ENCODE measurements at regions not wholly inside any gene's neighbourhood (a gene's known extent, or its start where the extent isn't known, plus 50 kb on each side); places are given as distances from the start of the nearest gene placed in this dataset.

GRCh38 chr5:67679184-67679841 lies 482.7 kb upstream of the CD180 start:
- no peak overlapping the region for H3K18ac ChIP-seq (ENCODE audit: insufficient read length, low read depth, low read length)
- 0 out of 7 replicates have a peak overlapping the region, but pooled peaks of 2 of the 3 experiments have one; percentile 39 to 44 for H3K27ac Mint-ChIP-seq
- H3K4ac ChIP-seq (ENCODE audit: low read depth, low read length) = no peak overlapping the region
- H3K27me3 Mint-ChIP-seq (ENCODE audit: low read depth) = no peaks in the 10 kb centered on the region; the same call in 1 of the 2 replicates
- H3K27me3 ChIP-seq (ENCODE audit: insufficient read depth, low read length) = no peaks in the 10 kb centered on the region
- no peak overlapping the region for H2BK12ac ChIP-seq (ENCODE audit: insufficient read length, low read depth, low read length)
- no peak overlapping the region for H2AK5ac ChIP-seq (ENCODE audit: insufficient read length, low read length)
- H3K14ac ChIP-seq (ENCODE audit: insufficient read depth, low read length) = no peak overlapping the region
- H3K79me2 ChIP-seq (ENCODE audit: insufficient read depth, low read length) = no peaks in the 10 kb centered on the region
- H3T11ph ChIP-seq (ENCODE audit: low read length) = no peak overlapping the region
- no peak for DNase-seq
- WGBS (ENCODE audit: extremely low coverage, insufficient read length, low lambda C conversion rate) = no CpG with 5 or more reads among the region's 7 CpGs
- peaks cover 3 to 15% of the 10 kb centered on the region in 2 experiments; a peak in 2 of 5 replicates for H3K9me3 Mint-ChIP-seq
- no peaks in the 10 kb centered on the region for H3K23me2 ChIP-seq (ENCODE audit: insufficient read length, low read depth, low read length, poor library complexity, severe bottlenecking)
- peaks cover 0 to 13% (median 12%) of the 10 kb centered on the region in 3 experiments; a peak in 4 of 7 replicates for H3K36me3 Mint-ChIP-seq (ENCODE audit: insufficient read depth in 1 of 3, low read depth in 3 of 3)
- H3K79me1 ChIP-seq (ENCODE audit: insufficient read depth, low read depth, low read length, poor library complexity, severe bottlenecking) = no peaks in the 10 kb centered on the region
- no peak overlapping the region for H3K27ac ChIP-seq (ENCODE audit: insufficient read length, low read depth, low read length)
- no peak overlapping the region for H3K4me3 Mint-ChIP-seq
- H4K5ac ChIP-seq (ENCODE audit: insufficient read length, low read depth, low read length) = no peak overlapping the region
- peaks cover 7% of the 10 kb centered on the region; the same call in 1 of the 2 replicates for H3K4me1 ChIP-seq (ENCODE audit: insufficient read depth, low read length)
- H4K91ac ChIP-seq (ENCODE audit: insufficient read length, low read depth, low read length) = no peak overlapping the region
- H3K9me3 ChIP-seq (ENCODE audit: control insufficient read depth, low read depth, low read length) = no peaks in the 10 kb centered on the region
- no peak overlapping the region for H3K23ac ChIP-seq (ENCODE audit: insufficient read length, low read depth, low read length)
- H3K56ac ChIP-seq (ENCODE audit: insufficient read length, low read depth, low read length) = no peak overlapping the region
- H2BK120ac ChIP-seq (ENCODE audit: low read depth, low read length, poor library complexity, severe bottlenecking) = no peak overlapping the region
- peaks cover 15 to 21% of the 10 kb centered on the region in 2 experiments for H3K4me1 Mint-ChIP-seq
- H4K20me1 ChIP-seq (ENCODE audit: control insufficient read depth, insufficient read depth, insufficient read length) = no peaks in the 10 kb centered on the region
- H2AFZ ChIP-seq (ENCODE audit: low read length) = no peak overlapping the region
- TF ChIP-seq CTCF (conservative IDR thresholded peaks at IDR 0.05) = no peak
- H2BK15ac ChIP-seq (ENCODE audit: low read depth, low read length) = no peak overlapping the region
- H2BK5ac ChIP-seq (ENCODE audit: insufficient read length, low read length) = no peak overlapping the region
- no peak overlapping the region for H3K9ac ChIP-seq (ENCODE audit: extremely low read depth, insufficient read length, low read length)
- H2BK20ac ChIP-seq (ENCODE audit: low read depth, low read length, poor library complexity, severe bottlenecking) = no peak overlapping the region
- no peak overlapping the region for H3K4me2 ChIP-seq (ENCODE audit: insufficient read depth, insufficient read length, low read length)
- H4K8ac ChIP-seq (replicated peaks; ENCODE audit: insufficient read length, low read depth, low read length) = no peak overlapping the region
